HG02763 (cell line): ENCODE measurements at regions not wholly inside any gene's neighbourhood (a gene's known extent, or its start where the extent isn't known, plus 50 kb on each side); places are given as distances from the start of the nearest gene placed in this dataset.

Experiments used
- ATAC-seq: cut with Tn5 transposase; IDR thresholded peaks from one replicate; pipeline ENCODE4 v1.9.1; 2021; ENCODE audit warnings: mild to moderate bottlenecking, moderate library complexity; ENCODE audit not compliant: unreplicated experiment

- ATAC-seq = no peak
Observed at GRCh38 chr10:125514206-125515162, 168.5 kb downstream of the TEX36 start.

GRCh38 chr10:125513429-125514182 is 169.4 kb downstream of the TEX36 start:
- ATAC-seq = no peak

- no peak for ATAC-seq
Observed at GRCh38 chr10:125510998-125511397, 172.0 kb downstream of the TEX36 start.

DNA sequence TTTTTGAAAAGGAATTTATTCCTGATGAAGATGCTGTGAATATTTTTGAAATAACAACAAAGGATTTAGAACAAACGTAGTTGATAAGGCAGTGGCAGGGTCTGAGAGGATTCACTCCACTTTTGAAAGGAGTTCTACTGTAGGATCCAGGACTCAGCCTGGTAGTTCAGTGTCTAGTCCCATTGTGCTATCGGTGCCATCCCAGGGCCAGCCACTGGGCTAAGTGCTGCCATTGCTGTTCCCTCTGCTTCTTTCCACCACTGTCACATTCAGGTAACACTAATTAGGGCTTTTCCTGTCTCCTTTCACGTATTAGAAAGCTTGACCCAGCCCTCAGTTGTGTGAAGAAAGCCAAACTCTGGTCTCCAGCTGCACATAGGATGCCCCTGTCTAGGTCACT is 177.3 kb downstream of the TEX36 start:
- ATAC-seq = no peak

GRCh38 chr10:125502276-125502675 is 180.7 kb downstream of the TEX36 start:
- no peak for ATAC-seq

DNA sequence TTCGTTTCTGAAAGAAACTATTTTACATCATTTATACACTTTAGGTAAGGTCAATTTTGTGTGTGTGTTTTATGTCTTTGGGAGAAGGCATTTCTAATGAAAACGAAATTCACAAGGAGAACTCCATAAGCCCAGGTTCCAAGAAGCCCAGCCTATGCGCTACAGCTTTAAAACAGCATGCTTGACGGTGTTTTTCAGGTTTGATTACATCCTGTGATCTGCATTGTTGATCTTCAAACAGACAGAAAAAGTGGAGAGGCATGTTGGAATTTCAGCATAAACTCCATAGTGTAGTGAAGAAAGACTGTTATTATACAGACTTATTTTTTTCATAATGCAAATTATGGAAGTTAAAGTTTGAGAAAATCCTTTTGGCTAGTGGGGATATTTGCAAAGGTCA is 187.6 kb downstream of the TEX36 start:
- no peak for ATAC-seq

- no peak for ATAC-seq
Observed at GRCh38 chr10:125494651-125495239, 188.2 kb downstream of the TEX36 start.

DNA sequence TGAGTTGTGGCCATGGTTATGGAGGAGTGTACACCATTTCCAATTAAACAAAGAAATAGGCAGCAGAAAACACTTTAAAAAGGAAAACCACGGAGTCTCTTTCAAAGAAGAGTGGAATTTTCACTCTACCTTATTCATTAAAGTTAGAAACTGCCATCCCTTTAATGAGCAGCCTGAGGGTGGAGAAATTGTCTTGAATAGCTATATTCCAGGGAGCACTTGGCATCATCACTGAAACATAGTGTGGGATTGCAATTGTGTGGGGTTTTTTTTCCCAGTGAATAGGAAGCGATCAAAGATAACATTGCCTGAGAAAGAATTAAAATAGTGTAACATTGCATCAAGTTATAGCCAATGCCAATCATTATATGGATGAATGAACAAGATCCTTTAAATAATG is 191.6 kb downstream of the TEX36 start:
- no peak for ATAC-seq

DNA sequence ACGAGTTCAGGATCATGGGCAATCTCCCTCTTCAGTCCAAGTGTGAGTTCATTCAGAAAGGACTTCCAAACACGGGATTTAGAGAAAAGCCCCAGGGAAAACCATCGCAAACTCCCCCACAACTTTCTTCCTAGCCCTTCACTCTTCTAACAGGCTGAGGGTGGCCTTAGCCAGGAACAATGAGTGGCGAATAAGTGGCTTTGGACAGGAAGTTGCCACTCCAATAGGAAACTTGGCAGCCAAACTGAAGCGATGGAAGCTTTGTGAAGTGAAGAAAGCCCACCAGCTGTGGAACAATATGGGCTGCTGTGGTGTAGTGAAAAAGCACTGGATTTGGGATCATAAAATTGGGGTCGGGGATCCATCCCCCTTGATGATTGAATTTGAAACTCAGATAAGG is 193.2 kb downstream of the TEX36 start:
- no peak for ATAC-seq

- no peak for ATAC-seq
Observed at GRCh38 chr10:125485665-125486064, 197.3 kb downstream of the TEX36 start.

GRCh38 chr10:125484035-125484732 is 198.8 kb downstream of the TEX36 start:
- no peak for ATAC-seq

DNA sequence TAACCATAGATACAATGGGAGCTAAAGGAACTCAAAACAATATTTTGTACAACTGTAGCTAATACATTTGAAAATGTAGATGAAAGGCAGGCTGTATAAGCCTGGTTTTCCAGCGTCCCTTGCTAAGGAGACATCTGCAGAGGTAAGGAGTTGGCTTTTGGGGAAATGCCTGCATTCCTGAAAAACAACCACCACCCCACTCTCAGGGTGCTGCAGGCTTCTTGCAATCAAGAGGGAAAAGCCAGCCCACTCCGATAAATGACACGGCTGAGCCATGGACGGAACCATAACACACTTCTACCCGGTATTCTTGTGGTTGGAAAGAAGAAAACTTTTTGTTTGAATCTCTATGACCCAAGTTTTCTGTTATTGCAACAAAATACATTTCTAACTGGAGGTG is 200.3 kb downstream of the TEX36 start:
- no peak for ATAC-seq

GRCh38 chr10:125482108-125482507 is 200.9 kb downstream of the TEX36 start:
- no peak for ATAC-seq

DNA sequence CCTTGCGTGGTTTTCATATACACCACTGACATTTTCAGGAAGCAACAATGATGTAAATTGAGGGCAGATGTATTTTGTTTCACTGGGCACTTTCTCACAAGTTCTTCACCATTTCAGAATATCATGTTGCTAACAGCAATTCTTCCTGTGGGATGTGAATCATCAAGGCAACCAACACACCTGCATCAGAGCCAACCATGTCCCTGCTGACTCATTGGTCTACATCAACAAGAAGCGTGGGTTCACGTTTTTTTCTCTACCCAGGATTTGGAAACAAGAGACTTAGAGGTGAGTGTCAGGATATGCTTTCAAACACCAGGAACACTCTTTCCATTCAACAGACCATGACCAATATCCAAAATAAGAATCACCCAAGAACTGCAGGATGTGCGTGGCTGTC is 203.9 kb downstream of the TEX36 start:
- ATAC-seq = no peak

DNA sequence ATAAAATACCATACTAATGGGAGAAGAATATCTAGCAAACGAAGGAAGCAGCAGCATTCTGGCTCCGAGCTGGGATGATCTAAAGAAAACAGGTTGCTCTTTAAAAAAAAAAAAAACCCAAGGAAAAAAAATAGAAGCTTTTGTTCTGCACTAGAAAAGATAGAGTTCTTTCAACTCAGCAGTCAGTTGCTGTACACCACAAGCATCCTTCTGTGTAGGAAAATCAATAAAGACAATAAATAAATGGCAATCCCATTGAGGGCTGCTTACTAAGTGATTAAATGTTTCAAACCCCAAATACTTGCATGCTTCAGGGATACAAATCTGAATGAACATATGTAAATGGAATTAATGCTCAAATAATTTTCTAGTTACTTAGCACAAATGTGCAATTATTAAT is 207.1 kb downstream of the TEX36 start:
- no peak for ATAC-seq

GRCh38 chr10:125473143-125473793 is 209.7 kb downstream of the TEX36 start:
- ATAC-seq = no peak

DNA sequence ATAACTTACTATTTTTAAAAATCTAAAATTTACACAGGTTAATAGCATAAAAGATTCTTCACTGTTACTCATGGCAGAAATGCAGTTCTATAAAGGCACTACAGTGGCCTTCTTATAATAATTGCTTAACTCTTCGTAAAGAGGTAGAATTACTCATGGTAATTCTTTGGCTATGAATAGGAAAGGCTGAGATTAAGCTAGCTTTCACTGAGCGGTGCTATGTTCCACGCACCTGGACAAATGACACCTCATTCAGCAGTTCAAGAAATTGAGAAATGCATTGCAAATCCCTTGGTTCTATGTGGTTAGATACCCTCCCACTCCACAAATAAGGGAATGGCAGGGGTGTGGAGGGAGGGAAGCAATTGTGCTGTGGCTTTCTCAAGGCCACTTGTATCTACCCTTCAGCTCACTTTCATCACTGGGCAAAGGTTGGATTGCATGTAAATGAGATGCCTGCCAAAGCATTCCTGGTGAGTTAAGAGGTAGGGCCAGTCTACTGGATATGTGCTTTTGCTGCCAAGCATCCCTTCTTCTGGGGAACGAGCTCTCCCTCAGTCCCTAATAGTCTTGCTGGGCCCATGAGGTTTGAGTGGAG is 210.9 kb downstream of the TEX36 start:
- ATAC-seq = no peak

GRCh38 chr10:125468278-125468677 is 214.7 kb downstream of the TEX36 start:
- ATAC-seq = no peak

- ATAC-seq = no peak
Observed at GRCh38 chr10:125466685-125467084, 216.3 kb downstream of the TEX36 start.

DNA sequence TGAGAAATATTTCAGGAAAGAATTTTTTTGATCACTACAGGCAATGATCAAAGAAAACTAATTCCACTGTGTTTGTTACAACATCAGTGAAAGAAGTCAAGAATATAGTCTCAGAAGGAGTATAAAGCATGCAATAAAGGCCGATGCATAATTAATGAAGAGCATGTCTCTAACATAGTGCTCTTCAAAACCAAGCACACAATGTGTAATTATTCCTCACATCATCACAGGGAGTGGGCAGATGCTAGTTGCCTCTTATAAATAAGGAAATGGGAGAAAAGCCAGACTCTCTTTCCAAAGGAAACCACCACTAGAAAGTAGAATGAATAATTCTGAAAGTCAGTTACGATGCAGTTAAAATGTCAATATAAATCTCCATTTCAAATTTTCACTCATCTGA is 220.1 kb downstream of the TEX36 start:
- ATAC-seq = no peak
